ENCODE measurements at regions not wholly inside any gene's neighbourhood (a gene's known extent, or its start where the extent isn't known, plus 50 kb on each side); places are given as distances from the start of the nearest gene placed in this dataset.
A peak's percentile ranks its signal among the peaks of the same experiment; 100 is the strongest.

DNA sequence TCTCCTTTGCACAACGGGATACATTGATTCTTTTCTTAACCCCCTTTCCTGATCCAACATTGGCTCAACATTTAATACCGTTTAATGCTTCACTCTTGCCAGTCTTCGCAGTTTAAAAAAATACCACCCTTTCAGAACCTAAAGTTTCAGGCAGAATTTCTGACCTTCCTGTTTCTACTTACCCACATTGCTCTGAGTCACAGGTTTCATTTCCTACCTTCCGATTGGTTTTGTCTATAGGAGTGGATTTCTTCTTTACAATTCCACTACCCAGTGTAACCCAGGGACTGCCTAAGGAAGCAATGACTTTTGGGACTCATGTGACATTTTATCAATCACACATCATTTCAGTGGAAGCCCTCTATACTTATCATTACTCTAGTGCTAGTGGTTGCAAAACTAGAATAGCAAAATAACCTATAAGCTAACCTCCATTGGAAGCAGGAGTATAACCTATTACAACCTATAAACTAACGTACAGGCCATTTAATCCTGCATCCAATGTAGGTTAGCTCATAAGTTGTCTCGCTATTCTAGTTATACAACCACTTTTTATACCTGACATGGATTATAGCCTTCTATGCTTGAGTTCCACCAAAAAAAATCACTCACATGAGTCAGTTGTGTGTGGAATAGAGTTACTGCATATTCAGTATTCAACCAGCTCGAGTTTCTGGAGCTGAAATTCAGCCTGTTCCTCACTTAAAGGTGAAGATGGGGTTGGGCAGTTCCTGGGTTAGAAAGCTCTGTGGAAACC, 64.9 kb upstream of the KITLG start:
- H3K4me3 ChIP-seq (replicated peaks; ENCODE audit: low read depth, low read length): no peak overlapping the region
- no peak for DNase-seq (ENCODE audit: low read depth)
- TF ChIP-seq, protein P1, sequence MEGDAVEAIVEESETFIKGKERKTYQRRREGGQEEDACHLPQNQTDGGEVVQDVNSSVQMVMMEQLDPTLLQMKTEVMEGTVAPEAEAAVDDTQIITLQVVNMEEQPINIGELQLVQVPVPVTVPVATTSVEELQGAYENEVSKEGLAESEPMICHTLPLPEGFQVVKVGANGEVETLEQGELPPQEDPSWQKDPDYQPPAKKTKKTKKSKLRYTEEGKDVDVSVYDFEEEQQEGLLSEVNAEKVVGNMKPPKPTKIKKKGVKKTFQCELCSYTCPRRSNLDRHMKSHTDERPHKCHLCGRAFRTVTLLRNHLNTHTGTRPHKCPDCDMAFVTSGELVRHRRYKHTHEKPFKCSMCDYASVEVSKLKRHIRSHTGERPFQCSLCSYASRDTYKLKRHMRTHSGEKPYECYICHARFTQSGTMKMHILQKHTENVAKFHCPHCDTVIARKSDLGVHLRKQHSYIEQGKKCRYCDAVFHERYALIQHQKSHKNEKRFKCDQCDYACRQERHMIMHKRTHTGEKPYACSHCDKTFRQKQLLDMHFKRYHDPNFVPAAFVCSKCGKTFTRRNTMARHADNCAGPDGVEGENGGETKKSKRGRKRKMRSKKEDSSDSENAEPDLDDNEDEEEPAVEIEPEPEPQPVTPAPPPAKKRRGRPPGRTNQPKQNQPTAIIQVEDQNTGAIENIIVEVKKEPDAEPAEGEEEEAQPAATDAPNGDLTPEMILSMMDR (IDR thresholded peaks at IDR 0.05; ENCODE audit: low read length, missing control alignments): no peak

DNA sequence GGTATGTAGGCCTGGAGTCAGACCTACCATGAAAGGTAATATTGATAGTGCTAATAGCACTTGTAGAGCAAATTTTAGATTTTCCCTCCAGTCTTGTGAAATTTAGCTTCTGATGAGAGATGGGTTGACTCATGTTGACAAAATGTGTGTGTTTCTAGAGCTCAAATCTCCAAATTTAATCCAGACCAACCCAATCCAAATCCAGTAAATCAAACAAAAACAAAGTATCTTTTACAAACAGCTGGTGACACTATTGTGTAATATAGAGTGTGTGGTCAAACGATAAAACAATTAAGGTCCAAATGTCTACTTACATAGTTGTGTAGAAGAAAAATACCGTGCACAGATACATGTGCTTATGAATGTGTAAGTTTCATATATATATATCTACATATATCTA, 63.4 kb upstream of the KITLG start:
- no peak overlapping the region for H3K4me3 ChIP-seq (replicated peaks; ENCODE audit: low read depth, low read length)
- DNase-seq (ENCODE audit: low read depth): no peak
- TF ChIP-seq, protein P1 (IDR thresholded peaks at IDR 0.05; ENCODE audit: low read length, missing control alignments): no peak

DNA sequence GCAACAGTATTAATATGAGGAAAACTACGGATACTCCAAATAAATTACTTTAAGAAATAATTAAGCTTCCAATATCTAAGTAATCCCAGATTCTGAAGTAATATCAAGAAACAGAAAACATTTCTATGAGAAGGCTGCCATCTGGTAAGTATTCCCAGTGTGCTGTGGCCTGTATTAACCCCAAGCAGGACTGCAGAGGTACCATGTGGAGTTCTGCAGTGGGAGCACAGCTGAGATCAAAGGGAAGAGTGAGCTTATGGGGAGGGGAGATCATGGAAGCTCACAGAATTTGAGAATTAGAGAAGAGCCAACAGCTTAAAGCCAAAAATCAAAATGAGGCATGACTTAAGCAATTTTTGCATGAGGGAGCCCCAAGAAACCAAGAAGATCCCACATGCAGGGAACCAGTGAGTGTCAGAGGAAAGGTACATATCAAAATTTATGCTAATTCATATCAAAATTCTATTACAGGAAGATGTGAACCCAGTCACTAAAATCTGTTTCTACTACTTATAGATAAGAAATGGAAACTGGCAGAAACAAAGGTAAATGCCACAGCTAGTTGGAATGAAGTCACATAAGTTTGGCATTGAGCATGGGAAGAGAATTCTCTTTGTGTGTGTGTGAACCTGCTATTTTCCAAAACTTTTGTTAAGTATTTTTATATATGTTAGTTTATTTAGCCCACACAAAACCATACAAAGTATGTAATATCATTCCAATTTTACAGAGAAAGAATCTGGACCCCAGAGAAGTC, 62.6 kb upstream of the KITLG start:
- TF ChIP-seq, protein P1 (IDR thresholded peaks at IDR 0.05; ENCODE audit: low read length, missing control alignments): no peak
- DNase-seq (ENCODE audit: low read depth): no peak
- H3K4me3 ChIP-seq (replicated peaks; ENCODE audit: low read depth, low read length): no peak overlapping the region

DNA sequence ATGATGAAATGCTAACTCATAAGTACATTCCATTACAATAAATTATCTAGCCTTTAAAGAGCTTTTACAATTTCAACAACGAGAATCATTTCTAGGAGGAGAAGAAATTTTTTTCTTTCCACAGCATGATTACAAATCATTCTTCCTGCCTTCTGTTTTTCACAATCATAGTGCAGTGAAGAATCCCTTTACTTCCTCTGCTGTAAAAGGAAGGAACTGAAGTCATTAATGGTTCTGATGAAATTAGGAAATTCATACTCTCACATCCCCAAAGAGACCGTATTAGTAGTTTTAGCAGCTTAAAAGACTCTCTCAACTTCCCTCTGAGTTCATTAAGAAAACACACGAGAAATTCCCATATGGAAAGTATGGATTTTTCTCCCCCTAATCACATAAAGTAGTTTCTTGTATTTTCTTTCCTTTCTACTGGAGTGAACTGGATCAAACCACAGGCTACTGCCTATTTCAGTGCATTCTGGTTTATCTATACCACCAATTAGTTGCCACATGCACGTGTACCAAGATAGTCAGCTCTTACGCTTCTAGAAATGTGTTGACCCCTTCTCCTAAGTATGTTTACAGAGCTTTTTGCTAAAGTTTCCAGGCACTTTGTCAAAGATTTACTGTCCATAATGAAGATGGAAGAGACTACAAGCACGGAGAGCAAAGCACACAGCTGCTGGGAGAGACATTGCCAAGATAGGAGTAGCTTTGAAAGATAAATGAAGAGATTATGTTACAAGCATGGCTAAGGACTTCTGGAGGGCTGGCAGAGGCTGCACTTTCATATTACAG, 58.9 kb upstream of the KITLG start:
- TF ChIP-seq, protein P1 (IDR thresholded peaks at IDR 0.05; ENCODE audit: low read length, missing control alignments): peak; percentile 17
- DNase-seq (ENCODE audit: low read depth): peak; percentile 74

DNA sequence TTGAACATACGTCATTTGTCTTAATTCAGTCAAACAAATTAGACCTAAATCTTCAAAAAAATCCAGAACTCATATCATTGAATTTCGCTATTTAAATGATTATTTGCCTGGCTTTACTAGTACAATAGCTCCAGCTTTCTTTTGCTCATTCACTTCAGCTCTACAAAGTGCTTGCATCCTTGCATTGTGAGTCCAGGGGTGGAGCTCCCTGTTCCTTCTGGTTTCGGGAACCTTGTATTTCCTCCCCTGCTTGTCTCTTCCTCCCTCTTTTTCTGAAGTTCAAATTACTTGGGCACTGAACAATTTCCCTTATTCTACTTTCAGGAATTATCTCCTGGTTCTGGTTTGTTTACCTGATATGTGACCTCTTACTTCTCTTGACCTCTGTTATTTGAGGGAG, 58.1 kb upstream of the KITLG start:
- TF ChIP-seq, protein P1 (IDR thresholded peaks at IDR 0.05; ENCODE audit: low read length, missing control alignments): no peak
- peak; percentile 34 for DNase-seq (ENCODE audit: low read depth)
- peak overlapping the region; percentile 16 for H3K4me3 ChIP-seq (replicated peaks; ENCODE audit: low read depth, low read length)

More for the DNA sequence above, 58.9 kb upstream of the KITLG start:
- peak overlapping the region; percentile 17 for H3K4me3 ChIP-seq (replicated peaks; ENCODE audit: low read depth, low read length)

DNA sequence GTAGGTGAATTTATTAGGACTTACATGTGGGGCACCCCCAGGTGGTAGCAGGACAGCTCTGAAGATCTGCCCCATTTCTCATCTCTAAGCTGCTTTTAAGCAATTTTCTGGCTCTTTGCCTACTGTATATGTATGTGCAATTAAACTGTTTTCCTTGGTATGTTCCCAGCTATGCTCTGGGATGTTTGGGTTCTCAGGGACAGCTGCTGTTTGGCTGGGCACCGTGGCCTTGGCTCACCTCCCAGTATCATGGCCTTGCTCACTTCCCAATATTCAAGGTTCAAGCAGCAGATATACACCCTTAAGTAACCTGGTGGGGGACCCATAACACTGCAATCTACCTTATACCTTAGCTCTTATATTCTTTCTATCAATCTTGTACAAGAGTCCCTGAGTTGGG, 53.7 kb upstream of the KITLG start:
- TF ChIP-seq, protein P1 (IDR thresholded peaks at IDR 0.05; ENCODE audit: low read length, missing control alignments): no peak
- no peak overlapping the region for H3K4me3 ChIP-seq (replicated peaks; ENCODE audit: low read depth, low read length)
- no peak for DNase-seq (ENCODE audit: low read depth)
